RWPE1 (cell line): ENCODE measurements at regions not wholly inside any gene's neighbourhood (a gene's known extent, or its start where the extent isn't known, plus 50 kb on each side); places are given as distances from the start of the nearest gene placed in this dataset.

Experiments
- CTCF ChIA-PET: fragments of 350-600 bp; sonication (Branson Sonifier 250); formaldehyde crosslinking; extraction: SDS; loops from one replicate; lab custom pipeline; 2021; lab: Yijun Ruan, JAX
- POLR2A ChIA-PET: fragments of 400-600 bp; formaldehyde crosslinking; extraction: SDS; loops from one replicate; lab custom pipeline; 2020; ENCODE audit warnings: antibody characterized with exemption; ENCODE audit not compliant: low non-redundant PET; lab: Yijun Ruan, JAX
- DNase-seq: peaks from one replicate; pipeline ENCODE4 v3.0.0; 2012; ENCODE audit warnings: low spot score
- H3K27ac ChIP-seq: fragments of 450-650 bp; 2 replicates; pipeline ENCODE4 v1.5.1; 2017
- TF ChIP-seq, protein P1 (sequence below): fragments of 450-650 bp; conservative IDR thresholded peaks from 2 replicates; pipeline ENCODE4 v1.5.1; 2017; ENCODE audit warnings: low read depth, mild to moderate bottlenecking

DNA sequence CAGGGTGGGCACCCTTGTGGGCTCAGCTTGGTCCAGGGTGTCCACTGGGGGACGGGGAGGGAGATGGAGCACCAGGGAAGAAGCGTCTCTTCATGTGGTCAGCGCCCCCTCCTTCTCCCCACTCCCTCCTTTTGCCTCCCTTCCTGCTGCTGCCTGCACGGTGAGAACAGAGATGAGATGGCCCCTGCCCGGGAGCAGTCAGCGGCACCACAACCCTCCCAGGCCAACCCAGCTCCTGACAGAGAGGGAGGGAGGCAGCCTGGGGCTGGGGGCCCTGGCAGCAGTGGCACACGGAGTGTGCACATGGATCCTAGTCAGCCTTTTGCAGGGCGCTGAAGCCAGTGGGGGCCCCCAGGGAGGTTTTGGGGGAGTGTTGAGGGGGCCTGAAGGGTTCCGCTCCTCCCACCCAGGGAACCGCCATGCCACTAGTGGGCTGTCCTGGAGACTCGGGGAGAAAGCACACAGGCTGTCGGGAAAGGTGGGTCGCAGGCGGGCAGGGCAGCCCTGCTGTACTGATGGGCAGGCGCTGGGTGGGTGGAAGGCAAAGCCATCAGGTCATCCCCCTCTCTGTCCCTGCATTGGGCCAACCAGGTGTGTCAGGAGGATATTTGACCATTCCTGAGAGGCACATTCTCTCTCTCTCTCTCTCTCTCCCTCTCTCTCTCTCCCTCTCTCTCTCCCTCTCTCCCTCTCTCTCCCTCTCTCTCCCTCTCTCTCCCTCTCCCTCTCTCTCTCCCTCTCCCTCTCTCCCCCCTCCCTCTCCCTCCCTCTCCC lies 94.3 kb upstream of the BHLHE23 start:
- ChIA-PET CTCF (interaction anchor here (0.9 to 2.2 kb wide), 4 partner anchors 45 to 134 kb away, joined by 3 to 9 read pairs (median 3); no protein-coding TSS in a partner anchor), POLR2A (no interaction called here)
- H3K27ac ChIP-seq, result no peak overlapping the region
- TF ChIP-seq, protein P1, sequence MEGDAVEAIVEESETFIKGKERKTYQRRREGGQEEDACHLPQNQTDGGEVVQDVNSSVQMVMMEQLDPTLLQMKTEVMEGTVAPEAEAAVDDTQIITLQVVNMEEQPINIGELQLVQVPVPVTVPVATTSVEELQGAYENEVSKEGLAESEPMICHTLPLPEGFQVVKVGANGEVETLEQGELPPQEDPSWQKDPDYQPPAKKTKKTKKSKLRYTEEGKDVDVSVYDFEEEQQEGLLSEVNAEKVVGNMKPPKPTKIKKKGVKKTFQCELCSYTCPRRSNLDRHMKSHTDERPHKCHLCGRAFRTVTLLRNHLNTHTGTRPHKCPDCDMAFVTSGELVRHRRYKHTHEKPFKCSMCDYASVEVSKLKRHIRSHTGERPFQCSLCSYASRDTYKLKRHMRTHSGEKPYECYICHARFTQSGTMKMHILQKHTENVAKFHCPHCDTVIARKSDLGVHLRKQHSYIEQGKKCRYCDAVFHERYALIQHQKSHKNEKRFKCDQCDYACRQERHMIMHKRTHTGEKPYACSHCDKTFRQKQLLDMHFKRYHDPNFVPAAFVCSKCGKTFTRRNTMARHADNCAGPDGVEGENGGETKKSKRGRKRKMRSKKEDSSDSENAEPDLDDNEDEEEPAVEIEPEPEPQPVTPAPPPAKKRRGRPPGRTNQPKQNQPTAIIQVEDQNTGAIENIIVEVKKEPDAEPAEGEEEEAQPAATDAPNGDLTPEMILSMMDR, result no peak
- DNase-seq, result no peak

DNA sequence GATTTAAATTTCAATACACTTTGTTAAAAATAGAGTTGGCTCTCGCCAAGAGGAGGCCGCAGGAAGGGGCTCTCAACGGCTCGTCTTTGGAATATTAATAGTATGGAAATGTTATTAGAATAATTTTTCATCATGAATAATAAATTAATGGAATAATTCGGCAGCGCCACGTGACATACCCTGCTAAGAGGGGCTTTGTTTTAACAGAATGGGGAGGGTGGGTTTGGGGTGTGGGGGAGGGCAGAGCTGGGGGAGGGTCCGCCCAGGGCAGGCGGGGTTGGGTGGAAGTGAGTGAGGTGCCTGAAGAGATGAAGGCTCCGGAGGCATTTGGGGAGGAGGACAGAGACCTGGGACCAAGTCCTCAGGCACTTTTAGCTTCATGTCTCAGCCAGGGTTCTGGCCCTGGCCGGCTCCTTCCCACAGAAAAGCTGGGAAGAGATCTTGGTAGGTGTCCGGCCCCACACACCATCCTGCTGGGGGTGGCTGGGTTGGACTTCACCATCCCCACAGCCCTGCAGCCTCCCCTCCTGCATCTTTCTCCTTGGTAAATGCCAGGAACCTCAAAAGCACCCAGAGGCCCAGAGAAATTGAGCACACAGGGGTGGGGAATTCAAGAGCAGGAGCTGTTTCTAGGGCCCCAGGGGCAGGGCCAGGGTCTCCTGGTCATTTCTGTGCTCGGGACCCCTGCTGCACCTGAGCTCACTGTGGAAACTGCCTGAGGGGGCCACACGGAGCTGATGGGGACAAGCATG lies 93.6 kb upstream of the BHLHE23 start:
- CTCF ChIA-PET, result interaction anchor here (0.9 to 1.3 kb wide), 3 partner anchors 44 to 103 kb away, joined by 3 read pairs; no protein-coding TSS in a partner anchor
- no peak for DNase-seq
- no peak overlapping the region for H3K27ac ChIP-seq
- POLR2A ChIA-PET, result no interaction called here
- TF ChIP-seq, protein P1, result no peak

DNA sequence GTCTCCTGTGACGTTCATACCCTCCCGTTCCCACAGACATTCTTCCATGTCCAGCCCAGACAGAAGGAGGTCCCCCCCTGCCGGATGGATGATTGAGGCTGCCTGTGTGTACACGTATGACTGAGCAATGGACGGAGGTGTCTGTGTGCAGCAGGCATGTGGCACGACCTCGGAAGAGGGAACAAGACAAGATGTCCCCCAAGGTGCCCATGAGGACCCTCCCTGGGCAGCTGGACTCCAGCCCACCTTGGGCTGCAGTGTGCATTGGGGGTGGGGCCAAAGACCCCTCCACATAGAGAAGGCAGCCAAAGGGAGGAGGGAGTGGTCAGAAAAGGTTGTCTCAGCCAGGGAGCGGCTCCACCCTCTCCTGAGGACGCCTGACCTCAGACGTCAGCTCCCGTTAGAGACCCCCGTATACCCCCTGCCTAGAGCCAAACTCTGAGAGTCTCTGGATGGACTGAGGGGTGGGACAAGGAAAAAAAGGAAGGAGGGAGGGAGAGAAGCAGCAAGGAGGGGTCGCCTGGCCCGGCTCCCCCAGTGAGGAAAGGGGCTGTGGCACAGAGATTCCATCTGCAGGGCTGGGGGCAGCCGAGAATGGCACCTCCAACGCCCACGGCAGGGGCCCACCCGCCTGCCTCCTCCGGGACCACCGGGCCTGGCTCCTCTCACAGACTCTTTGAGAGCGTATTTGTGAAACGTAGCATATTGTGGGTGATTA lies 92.9 kb upstream of the BHLHE23 start:
- POLR2A ChIA-PET, result no interaction called here
- no peak overlapping the region for H3K27ac ChIP-seq
- DNase-seq, result no peak
- TF ChIP-seq, protein P1, result no peak
- CTCF ChIA-PET, result interaction anchor here (0.9 to 1.3 kb wide), 3 partner anchors 43 to 104 kb away, joined by 3 read pairs; no protein-coding TSS in a partner anchor

DNA sequence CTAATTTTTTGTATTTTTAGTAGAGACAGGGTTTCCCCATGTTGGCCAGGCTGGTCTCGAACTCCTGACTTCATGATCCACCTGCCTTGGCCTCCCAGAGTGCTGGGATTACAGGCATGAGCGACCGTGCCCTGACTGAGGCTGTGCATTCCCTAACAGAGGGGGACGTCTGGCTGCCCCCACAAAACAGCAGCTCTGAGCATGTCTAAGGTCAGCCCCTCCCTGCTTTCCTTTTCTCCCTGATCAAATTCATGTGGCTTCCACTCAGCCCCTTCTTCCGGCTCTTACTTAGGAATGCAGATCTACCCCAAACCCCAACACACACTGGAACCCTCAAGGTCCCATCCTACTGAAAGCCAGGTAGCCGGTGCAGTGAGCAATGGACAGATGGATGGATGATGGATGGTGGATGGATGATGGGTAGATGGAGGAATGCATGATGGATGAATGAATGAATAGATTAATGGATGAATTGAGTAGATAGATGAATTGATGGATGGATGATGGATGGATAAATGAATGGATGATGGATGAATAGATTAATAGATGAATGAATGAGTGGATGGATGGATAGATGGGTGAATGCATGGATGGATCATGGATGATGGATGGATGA lies 91.5 kb upstream of the BHLHE23 start:
- CTCF ChIA-PET, result no interaction called here
- H3K27ac ChIP-seq, result no peak overlapping the region
- TF ChIP-seq, protein P1, result no peak
- DNase-seq, result no peak
- POLR2A ChIA-PET, result no interaction called here

DNA sequence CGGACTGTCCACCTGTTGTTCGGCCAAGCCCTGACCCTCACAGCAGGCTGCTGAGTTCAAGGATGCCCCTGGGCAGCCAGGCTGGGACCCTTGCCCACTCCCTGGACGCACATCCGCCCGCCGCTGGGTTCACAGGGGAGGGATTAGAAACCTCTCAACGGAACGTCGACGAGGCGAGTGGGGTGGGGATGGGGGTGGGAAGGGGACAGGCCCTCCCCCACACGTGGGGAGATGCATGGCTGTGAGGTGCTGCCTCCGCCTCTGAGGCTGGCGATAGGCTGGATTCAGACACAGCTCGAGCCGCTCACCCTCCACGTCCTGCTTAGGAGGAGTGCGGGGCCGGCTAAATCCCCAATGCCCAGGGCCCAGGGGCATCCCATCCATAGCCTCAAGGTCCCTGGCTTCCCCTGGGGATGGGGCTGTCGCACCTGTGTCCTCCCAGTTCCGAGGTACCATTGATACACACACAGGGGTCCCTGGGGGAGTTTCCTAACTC lies 90.6 kb upstream of the BHLHE23 start:
- ChIA-PET CTCF (interaction anchor here (0.6 kb wide), 1 partner anchor 199 kb away, joined by 3 read pairs; no protein-coding TSS in a partner anchor), POLR2A (no interaction called here)
- no peak for DNase-seq
- no peak overlapping the region for H3K27ac ChIP-seq
- TF ChIP-seq, protein P1, result no peak
